HepG2 (cell line): ENCODE measurements at regions not wholly inside any gene's neighbourhood (a gene's known extent, or its start where the extent isn't known, plus 50 kb on each side); places are given as distances from the start of the nearest gene placed in this dataset.

Experiments
- AHDC1 ChIP-seq: sonication (generic); formaldehyde crosslinking; IDR thresholded peaks from 2 replicates; pipeline ENCODE4 v1.5.1; 2020; ENCODE audit warnings: mild to moderate bottlenecking, missing genetic modification reagents, borderline replicate concordance
- IKZF5 ChIP-seq: IDR thresholded peaks from 2 replicates; pipeline ENCODE4 v1.6.1; 2018; ENCODE audit warnings: missing genetic modification reagents, mild to moderate bottlenecking, missing compliant biosample characterization
- NFATC3 ChIP-seq: sonication (generic); formaldehyde crosslinking; IDR thresholded peaks from 2 replicates; pipeline ENCODE4 v1.5.1; 2020; ENCODE audit warnings: mild to moderate bottlenecking, missing genetic modification reagents
- ZBTB20 ChIP-seq: sonication (generic); formaldehyde crosslinking; IDR thresholded peaks from 2 replicates; pipeline ENCODE4 v1.8.1; 2023; ENCODE audit warnings: missing genetic modification reagents, low read depth, mild to moderate bottlenecking, borderline replicate concordance
- ZNF337 ChIP-seq: sonication (generic); formaldehyde crosslinking; IDR thresholded peaks from 2 replicates; pipeline ENCODE4 v1.5.1; 2020; ENCODE audit warnings: missing genetic modification reagents, low read depth, mild to moderate bottlenecking, borderline replicate concordance
- ZNF549 ChIP-seq: sonication (generic); formaldehyde crosslinking; IDR thresholded peaks from 2 replicates; pipeline ENCODE4 v1.5.0; 2020; ENCODE audit warnings: missing genetic modification reagents
- ZNF572 ChIP-seq: sonication (generic); formaldehyde crosslinking; IDR thresholded peaks from 2 replicates; pipeline ENCODE4 v1.5.1; 2020; ENCODE audit warnings: mild to moderate bottlenecking, missing genetic modification reagents
- ZNF703 ChIP-seq: sonication (generic); formaldehyde crosslinking; IDR thresholded peaks from 2 replicates; pipeline ENCODE4 v1.5.1; 2020; ENCODE audit warnings: missing genetic modification reagents, mild to moderate bottlenecking, moderate library complexity, borderline replicate concordance

GRCh38 chr7:35993676-35994606 lies 159.1 kb upstream of the EEPD1 start (continued):
- no peak for TF ChIP-seq AHDC1 (CRISPR knock-in tag)
- TF ChIP-seq NFATC3 (CRISPR knock-in tag) = no peak
- no peak for TF ChIP-seq ZBTB20 (CRISPR knock-in tag)
- TF ChIP-seq ZNF549 (CRISPR knock-in tag) = no peak
- TF ChIP-seq ZNF572 (CRISPR knock-in tag) = no peak
- TF ChIP-seq ZNF703 = no peak
- TF ChIP-seq IKZF5 (CRISPR knock-in tag) = 0 out of 2 replicates have a peak, but pooled peaks have one; percentile 42
- no peak for TF ChIP-seq ZNF337
- TF ChIP-seq, all 625 proteins: peak for 25
